ENCODE measurements at regions not wholly inside any gene's neighbourhood (a gene's known extent, or its start where the extent isn't known, plus 50 kb on each side); places are given as distances from the start of the nearest gene placed in this dataset.

DNA sequence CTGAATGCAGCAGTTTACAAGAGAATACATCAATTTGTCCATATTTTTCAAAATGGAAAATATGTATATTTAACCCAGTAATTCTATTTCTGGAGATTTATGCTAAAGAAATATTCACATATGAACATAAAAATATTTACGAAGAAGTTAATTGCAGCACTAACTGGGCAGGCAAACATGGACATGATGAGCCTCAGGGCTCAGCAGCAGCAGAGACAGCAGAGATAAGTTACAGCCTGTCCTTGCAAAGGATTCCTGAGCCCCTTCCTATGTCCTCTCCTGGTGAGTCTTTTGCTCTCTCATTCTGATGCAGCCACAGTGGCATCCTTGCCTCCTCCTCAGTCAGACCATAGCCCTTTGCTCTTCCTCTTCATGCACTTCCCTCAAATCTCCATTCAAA is 680.6 kb upstream of the CPEB2 start:
- TF ChIP-seq POLR2A (IDR thresholded peaks at IDR 0.05; ENCODE audit: low read depth) (no peak), CTCF (IDR thresholded peaks at IDR 0.05) (no peak)

All from esophagus muscularis mucosa (tissue), 3 donors.